Activated T-helper 1 cell treated with anti-CD3 and anti-CD28 coated beads, Interleukin-2, amount 50 U/mL, for 16 hours (primary cell): ENCODE measurements at regions not wholly inside any gene's neighbourhood (a gene's known extent, or its start where the extent isn't known, plus 50 kb on each side); places are given as distances from the start of the nearest gene placed in this dataset.

Experiments
- DNase-seq, 2 donors: peaks; one replicate each; pipeline ENCODE4 v3.0.0-alpha.2; 2020; ENCODE audit warnings: low read depth in 1 of 2, low spot score in 1 of 2

- DNase-seq: no peak
These were observed 49.7 kb upstream of the POMGNT2 start for GRCh38 chr3:43155464-43156121.
